H1 (cell line): ENCODE measurements at regions not wholly inside any gene's neighbourhood (a gene's known extent, or its start where the extent isn't known, plus 50 kb on each side); places are given as distances from the start of the nearest gene placed in this dataset.
A peak's percentile ranks its signal among the peaks of the same experiment; 100 is the strongest.

Experiments used
- CTCF ChIA-PET: fragments of 300-600 bp; sonication (Branson Sonifier 250); formaldehyde crosslinking; loops from one replicate; lab custom pipeline; 2021; ENCODE audit not compliant: partially characterized antibody; lab: Charles Lee
- POLR2A ChIA-PET: fragments of 300-600 bp; sonication (Branson Sonifier 250); formaldehyde crosslinking; loops from one replicate; lab custom pipeline; 2021; ENCODE audit warnings: inconsistent platforms; ENCODE audit not compliant: partially characterized antibody; lab: Charles Lee
- DNase-seq, 2 experiments: peaks; one replicate each; pipeline versions ENCODE4 v3.0.0 to v3.0.0-alpha.2; 2010 to 2022; ENCODE audit warnings: low spot score in 2 of 2, low read depth in 1 of 2, mixed read lengths in 1 of 2
- FAIRE-seq: peaks from 2 replicates; lab custom pipeline; 2011; peaks lifted over from hg19 to GRCh38; lab: Jason Lieb, UNC
- H2AFZ ChIP-seq: 2 replicates; pipeline ENCODE4 v1.8.1; 2012; ENCODE audit warnings: low read length, inconsistent platforms
- H2AK5ac ChIP-seq: 2 replicates; pipeline ENCODE4 v1.6.1; 2013; ENCODE audit warnings: low read depth, low read length
- H2BK120ac ChIP-seq: replicated peaks from 2 replicates; pipeline ENCODE3; 2013; ENCODE audit warnings: low read depth, low read length, inconsistent platforms
- H2BK12ac ChIP-seq: 2 replicates; pipeline ENCODE4 v1.6.1; 2013; ENCODE audit warnings: low read depth, low read length
- H2BK15ac ChIP-seq: 2 replicates; pipeline ENCODE4 v1.6.1; 2013; ENCODE audit warnings: low read length
- H2BK20ac ChIP-seq: 2 replicates; pipeline ENCODE4 v1.6.1; 2013; ENCODE audit warnings: low read length
- H2BK5ac ChIP-seq: 2 replicates; pipeline ENCODE4 v1.6.1; 2013; ENCODE audit warnings: low read depth, low read length
- H3K14ac ChIP-seq: 2 replicates; pipeline ENCODE4 v1.6.1; 2013; ENCODE audit warnings: inconsistent platforms; ENCODE audit not compliant: insufficient read length
- H3K18ac ChIP-seq: 2 replicates; pipeline ENCODE4 v1.6.1; 2013; ENCODE audit warnings: low read length; ENCODE audit errors: extremely low read depth
- H3K23ac ChIP-seq: 2 replicates; pipeline ENCODE4 v1.6.1; 2013; ENCODE audit warnings: inconsistent platforms; ENCODE audit not compliant: insufficient read length
- H3K23me2 ChIP-seq: 2 replicates; pipeline ENCODE4 v1.6.1; 2013; ENCODE audit warnings: low read depth, low read length
- H3K27ac ChIP-seq: 2 replicates; pipeline ENCODE4 v1.6.1; 2011; ENCODE audit warnings: low read depth, low read length, inconsistent platforms
- H3K27me3 ChIP-seq, 4 experiments: replicated peaks in 1 of 4; 1 replicate in 1 of 4; 2 replicates in 3 of 4; pipeline versions ENCODE4 v1.6.1 to v1.8.1; 2011 to 2013; ENCODE audit warnings: low read length in 3 of 4, mild to moderate bottlenecking in 3 of 4, inconsistent platforms in 2 of 4, mixed read lengths in 2 of 4, moderate library complexity in 1 of 4; ENCODE audit not compliant: control insufficient read depth in 3 of 4, insufficient read depth in 3 of 4; ENCODE audit errors: extremely low read depth in 1 of 4
- H3K36me3 ChIP-seq, 4 experiments: 2 replicates each; pipeline versions ENCODE4 v1.6.1 to v1.8.1; 2011 to 2013; ENCODE audit warnings: mild to moderate bottlenecking in 4 of 4, low read length in 3 of 4, moderate library complexity in 2 of 4, control low read depth in 1 of 4, inconsistent platforms in 1 of 4; ENCODE audit not compliant: insufficient read depth in 4 of 4, control insufficient read depth in 2 of 4
- H3K4ac ChIP-seq: replicated peaks from 2 replicates; pipeline ENCODE3; 2013; ENCODE audit warnings: low read length, low read depth, mixed read lengths, inconsistent platforms; ENCODE audit not compliant: insufficient read length
- H3K4me1 ChIP-seq, 4 experiments: replicated peaks in 1 of 4; 1 replicate in 1 of 4; 2 replicates in 3 of 4; pipeline versions ENCODE4 v1.6.1 to v1.8.1; 2011 to 2013; ENCODE audit warnings: low read length in 3 of 4, inconsistent platforms in 2 of 4, mixed read lengths in 1 of 4; ENCODE audit not compliant: insufficient read depth in 4 of 4, control insufficient read depth in 3 of 4
- H3K4me2 ChIP-seq, 2 experiments: 2 replicates each; pipeline versions ENCODE4 v1.6.1 to v1.8.1; 2011 to 2013; ENCODE audit warnings: low read depth in 2 of 2, low read length in 2 of 2, control low read depth in 1 of 2, inconsistent platforms in 1 of 2, mild to moderate bottlenecking in 1 of 2; ENCODE audit not compliant: insufficient read depth in 1 of 2
- H3K4me3 ChIP-seq, 4 experiments: fragments of 200-600, 300-600 bp in 1 of 4; sonication (generic), shearing (Covaris generic), sonication (Bioruptor Twin) in 1 of 4; 2 replicates each; pipeline versions ENCODE4 v1.5.1 to v1.8.1; 2011 to 2016; ENCODE audit warnings: low read length in 4 of 4, low read depth in 3 of 4, control low read depth in 2 of 4, inconsistent platforms in 2 of 4, mild to moderate bottlenecking in 2 of 4, mixed read lengths in 1 of 4, moderate library complexity in 1 of 4; ENCODE audit not compliant: insufficient read depth in 2 of 4; ENCODE audit errors: extremely low read depth in 1 of 4
- H3K56ac ChIP-seq: replicated peaks from 2 replicates; pipeline ENCODE3; 2013; ENCODE audit warnings: low read depth, mild to moderate bottlenecking, mixed read lengths, low read length, inconsistent platforms; ENCODE audit not compliant: insufficient read length
- H3K79me1 ChIP-seq: 2 replicates; pipeline ENCODE4 v1.6.1; 2013; ENCODE audit warnings: low read depth, low read length, control low read depth
- H3K79me2 ChIP-seq, 2 experiments: 2 replicates each; pipeline versions ENCODE4 v1.6.1 to v1.8.1; 2012 to 2013; ENCODE audit warnings: low read length in 2 of 2, mild to moderate bottlenecking in 2 of 2, inconsistent platforms in 1 of 2; ENCODE audit not compliant: insufficient read depth in 2 of 2, control insufficient read depth in 1 of 2
- H3K9ac ChIP-seq, 4 experiments: replicated peaks in 1 of 4; 1 replicate in 1 of 4; 2 replicates in 3 of 4; pipeline versions ENCODE4 v1.6.1 to v1.8.1; 2011 to 2013; ENCODE audit warnings: low read depth in 3 of 4, low read length in 3 of 4, control low read depth in 2 of 4, mild to moderate bottlenecking in 2 of 4, moderate library complexity in 2 of 4, inconsistent platforms in 1 of 4; ENCODE audit errors: extremely low read depth in 1 of 4
- H3K9me3 ChIP-seq, 2 experiments: 2 replicates each; pipeline versions ENCODE4 v1.6.1 to v1.8.1; 2012 to 2013; ENCODE audit warnings: mild to moderate bottlenecking in 2 of 2, moderate library complexity in 2 of 2, control low read depth in 1 of 2, inconsistent platforms in 1 of 2, low read depth in 1 of 2, low read length in 1 of 2, mixed read lengths in 1 of 2; ENCODE audit not compliant: insufficient read depth in 2 of 2
- H4K20me1 ChIP-seq, 2 experiments: replicated peaks in 1 of 2; 2 replicates each; pipeline versions ENCODE3 to v1.8.1; 2011 to 2013; ENCODE audit warnings: inconsistent platforms in 2 of 2, low read length in 2 of 2, mild to moderate bottlenecking in 1 of 2; ENCODE audit not compliant: insufficient read depth in 2 of 2, control insufficient read depth in 1 of 2
- H4K5ac ChIP-seq: 2 replicates; pipeline ENCODE4 v1.6.1; 2013; ENCODE audit warnings: low read length, low read depth, mixed read lengths, inconsistent platforms; ENCODE audit not compliant: insufficient read length
- H4K8ac ChIP-seq: 2 replicates; pipeline ENCODE4 v1.8.0; 2013; ENCODE audit warnings: mild to moderate bottlenecking, moderate library complexity, low read length, inconsistent platforms; ENCODE audit not compliant: insufficient read depth; ENCODE audit errors: extremely low read depth
- H4K91ac ChIP-seq: replicated peaks from 2 replicates; pipeline ENCODE3; 2013; ENCODE audit warnings: low read length, mixed read lengths, inconsistent platforms; ENCODE audit not compliant: insufficient read length
- MAFK ChIP-seq: IDR thresholded peaks from 2 replicates; pipeline ENCODE4 v1.6.1; 2012; ENCODE audit warnings: low read depth, mild to moderate bottlenecking, improper control_type of control experiment, low read length
- PHF8 ChIP-seq: fragments of 200-600 bp; sonication (generic); conservative IDR thresholded peaks from 2 replicates; pipeline ENCODE4 v1.7.1; 2012; ENCODE audit warnings: low read depth, mild to moderate bottlenecking, inconsistent platforms, low read length, moderate library complexity
- TAF7 ChIP-seq: optimal IDR thresholded peaks from 2 replicates; pipeline ENCODE3; 2011; ENCODE audit warnings: low read depth, mild to moderate bottlenecking, inconsistent platforms, low read length, moderate library complexity, borderline replicate concordance
- TCF12 ChIP-seq: IDR thresholded peaks from 2 replicates; pipeline ENCODE4 v1.6.1; 2011; ENCODE audit warnings: low read depth, mild to moderate bottlenecking, low read length
- WGBS, 2 experiments: shearing (Covaris generic) in 1 of 2; methylation state at CpG; one replicate each; pipeline versions ENCODE4 v1.1.6 to v1.1.7; 2013 to 2015; ENCODE audit warnings: low lambda C conversion rate in 2 of 2, mixed read lengths in 2 of 2, inconsistent platforms in 1 of 2, low coverage in 1 of 2, missing lambda C conversion rate in 1 of 2; ENCODE audit not compliant: insufficient replicate concordance in 2 of 2, insufficient coverage in 1 of 2, insufficient read length in 1 of 2; ENCODE audit errors: extremely low coverage in 1 of 2, missing lambda C conversion rate in 1 of 2; 5-methylcytosine and 5-hydroxymethylcytosine counted together

DNA sequence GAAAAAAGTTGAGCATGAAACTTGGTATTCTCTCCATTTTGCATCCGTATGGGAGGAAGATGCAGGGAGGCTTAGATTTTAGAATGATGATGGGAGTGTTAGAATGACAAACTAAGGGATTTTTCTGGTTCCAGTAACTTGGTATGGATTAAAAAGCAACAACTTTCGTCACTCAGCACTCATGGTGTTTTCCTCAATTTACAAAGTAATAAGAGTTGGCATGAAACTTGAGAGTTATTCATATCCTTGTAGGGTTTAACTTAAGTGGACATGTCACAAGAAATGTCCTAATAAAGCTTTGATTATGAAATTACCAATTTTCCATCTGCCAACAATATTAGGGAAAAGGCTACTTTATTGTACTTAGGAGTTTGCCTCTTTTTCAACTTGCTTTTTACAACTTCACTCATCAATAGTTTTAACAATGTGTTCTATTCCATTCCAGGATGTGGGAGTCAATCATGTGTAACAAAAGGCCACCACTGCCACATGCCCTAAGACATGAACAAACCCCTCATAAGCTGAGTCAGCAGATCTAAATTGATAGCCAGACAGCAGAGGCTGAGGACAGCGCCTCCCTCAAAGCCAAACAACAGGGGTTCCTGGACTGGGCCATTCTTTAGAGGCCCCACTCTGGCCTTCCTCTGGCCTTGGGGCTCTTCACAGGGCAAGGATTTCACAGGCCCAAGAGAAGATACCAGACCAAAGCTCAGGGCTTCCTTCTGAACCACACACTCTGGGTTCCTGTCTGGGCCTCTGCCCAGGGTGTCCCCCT is 265.8 kb downstream of the TNS1 start:
- Histone ChIP-seq H3K4ac (no peak overlapping the region), H4K91ac (no peak overlapping the region), H4K8ac (no peak overlapping the region; the same call in 1 of the 2 replicates), H3K4me3 (no peak overlapping the region), H3K4me1 (no peaks in the 10 kb centered on the region), H2AFZ (no peak overlapping the region), H3K79me1 (no peaks in the 10 kb centered on the region), H3K4me2 (no peak overlapping the region), H3K23me2 (no peaks in the 10 kb centered on the region), H3K9ac (no peak overlapping the region), H3K14ac (no peak overlapping the region), H3K36me3 (no peaks in the 10 kb centered on the region), H3K27me3 (no peaks in the 10 kb centered on the region), H4K20me1 (no peaks in the 10 kb centered on the region), H3K9me3 (no peaks in the 10 kb centered on the region), H2BK120ac (no peak overlapping the region), H2AK5ac (no peak overlapping the region), H3K27ac (no peak overlapping the region), H3K23ac (no peak overlapping the region), H2BK12ac (no peak overlapping the region), H3K18ac (no peak overlapping the region), H4K5ac (no peak overlapping the region), H2BK15ac (no peak overlapping the region), H3K56ac (no peak overlapping the region), H3K79me2 (no peaks in the 10 kb centered on the region), H2BK5ac (no peak overlapping the region), H2BK20ac (no peak overlapping the region)
- TF ChIP-seq TCF12 (no peak), TAF7 (no peak), PHF8 (no peak), MAFK (peak; percentile 80)
- FAIRE-seq (no peak), DNase-seq (no peak)
- WGBS, 2 experiments = 71% methylated on average over 3 of the region's 3 CpGs; no CpG with 5 or more reads in 1 of the 2 experiments
- ChIA-PET POLR2A (no interaction called here), CTCF (interaction anchor here (0.7 to 1.6 kb wide), 2 partner anchors 19 to 613 kb away, joined by 3 to 4 read pairs; no protein-coding TSS in a partner anchor)
